Erythroblast (primary cell): ENCODE measurements at regions not wholly inside any gene's neighbourhood (a gene's known extent, or its start where the extent isn't known, plus 50 kb on each side); places are given as distances from the start of the nearest gene placed in this dataset.

ENCODE experiments used
- GATA1 ChIP-seq: IDR thresholded peaks from 2 replicates; pipeline ENCODE4 v1.6.1; 2011; ENCODE audit warnings: low read depth, mild to moderate bottlenecking, control low read depth, low read length, moderate library complexity
- POLR2A ChIP-seq: IDR thresholded peaks from 2 replicates; pipeline ENCODE4 v1.6.1; 2011; ENCODE audit warnings: mild to moderate bottlenecking, low read length

DNA sequence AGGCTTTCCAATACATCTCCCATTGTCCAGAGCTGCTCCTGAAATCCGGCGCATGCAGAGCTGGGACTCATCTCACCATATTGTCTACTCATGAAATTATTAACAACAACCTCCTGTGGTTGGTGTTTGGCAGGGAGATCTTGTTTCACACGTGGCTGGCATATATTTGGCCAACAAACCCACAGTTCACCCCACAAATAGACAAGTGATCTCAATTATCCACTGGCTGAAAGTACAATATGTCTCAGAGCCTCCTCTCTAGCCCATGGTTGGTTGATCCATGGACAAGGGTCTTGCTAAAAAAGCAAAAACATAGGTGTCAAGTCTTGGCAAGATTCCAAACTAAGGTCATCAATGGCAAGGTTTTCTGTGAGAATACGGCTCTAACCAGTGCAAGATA, 386.9 kb downstream of the ETS1 start:
- TF ChIP-seq POLR2A (no peak), GATA1 (no peak)
